ENCODE measurements at regions not wholly inside any gene's neighbourhood (a gene's known extent, or its start where the extent isn't known, plus 50 kb on each side); places are given as distances from the start of the nearest gene placed in this dataset.

DNA sequence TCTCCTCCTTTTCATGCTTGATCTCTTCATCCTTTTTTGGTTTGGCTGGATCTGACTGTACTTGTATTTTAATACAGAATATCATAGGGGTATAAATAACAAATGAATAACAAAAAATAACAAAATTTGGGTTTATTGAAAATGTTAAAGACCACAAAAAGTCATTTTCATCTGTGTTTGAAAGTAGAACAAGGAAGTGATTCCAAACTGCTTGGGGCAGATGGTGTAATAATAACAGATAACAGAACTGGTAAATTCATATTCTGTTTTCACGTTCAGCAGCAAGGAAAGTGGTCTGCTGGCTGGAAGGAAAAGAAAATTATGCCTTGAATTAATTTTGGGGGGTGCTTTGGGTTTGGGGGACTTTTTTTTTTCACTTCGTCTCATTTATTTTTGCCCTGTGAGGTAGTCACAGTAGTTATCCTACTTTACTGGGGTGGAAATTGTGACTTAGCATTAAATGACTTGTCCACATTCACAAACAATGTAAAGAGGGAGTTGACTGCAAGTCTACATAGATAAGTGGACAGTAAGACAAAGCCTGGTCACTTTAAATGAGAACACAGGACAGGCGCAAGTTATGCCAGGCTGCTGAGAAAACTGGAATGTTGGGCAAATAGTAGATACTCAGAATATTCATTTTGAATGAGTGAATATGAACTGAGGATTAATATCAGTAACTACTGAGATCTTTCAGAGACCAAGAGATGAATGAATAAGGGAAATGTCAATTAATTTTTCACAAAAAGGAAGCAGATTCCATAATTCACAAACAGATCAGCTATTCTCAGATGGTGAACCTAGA is 193.9 kb upstream of the CITED2 start:
- no peak for DNase-seq (ENCODE audit: low read depth)

GRCh38 chr6:139567095-139567494 is 192.6 kb upstream of the CITED2 start:
- DNase-seq (ENCODE audit: low read depth): no peak

DNA sequence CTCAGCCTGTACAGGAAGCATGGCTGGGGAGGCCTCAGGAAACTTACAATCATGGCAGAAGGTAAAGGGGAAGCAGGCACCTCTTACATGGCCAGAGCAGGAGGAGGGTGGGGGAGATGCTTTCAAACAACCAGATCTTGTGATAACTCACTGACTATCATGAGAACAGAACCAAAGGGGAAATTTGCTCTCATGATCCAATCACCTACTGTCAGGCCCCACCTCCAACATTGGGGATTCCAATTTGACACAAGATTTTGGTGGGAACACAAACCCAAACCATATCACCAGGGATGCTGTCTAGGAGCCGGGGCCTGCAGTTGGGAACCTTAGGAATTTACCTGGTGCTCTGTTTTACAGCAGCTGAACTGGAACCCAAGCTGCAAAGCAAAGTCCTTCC is 191.1 kb upstream of the CITED2 start:
- DNase-seq (ENCODE audit: low read depth): no peak

DNA sequence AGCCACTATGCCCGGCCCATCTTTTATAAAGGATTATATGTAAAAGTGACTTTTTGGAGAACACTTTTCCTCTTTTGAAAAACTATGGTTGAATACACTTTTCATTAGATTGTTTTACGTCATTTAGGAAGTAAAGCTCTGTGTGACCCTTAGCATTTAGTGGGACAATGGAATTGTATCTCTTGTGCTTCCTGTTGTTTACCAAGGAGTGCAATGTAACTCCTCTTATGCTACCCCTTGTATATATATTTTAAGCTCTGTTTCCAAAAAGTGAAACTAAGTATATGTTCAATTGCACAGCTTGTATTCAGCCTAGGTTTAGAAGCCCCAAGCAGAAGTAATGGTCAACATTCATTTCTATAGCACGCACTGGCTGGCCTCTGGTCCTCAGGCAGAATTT is 183.1 kb upstream of the CITED2 start:
- no peak for DNase-seq (ENCODE audit: low read depth)

GRCh38 chr6:139556532-139556931 is 182.1 kb upstream of the CITED2 start:
- DNase-seq (ENCODE audit: low read depth): no peak

GRCh38 chr6:139553916-139554315 is 179.5 kb upstream of the CITED2 start:
- DNase-seq (ENCODE audit: low read depth): no peak

DNA sequence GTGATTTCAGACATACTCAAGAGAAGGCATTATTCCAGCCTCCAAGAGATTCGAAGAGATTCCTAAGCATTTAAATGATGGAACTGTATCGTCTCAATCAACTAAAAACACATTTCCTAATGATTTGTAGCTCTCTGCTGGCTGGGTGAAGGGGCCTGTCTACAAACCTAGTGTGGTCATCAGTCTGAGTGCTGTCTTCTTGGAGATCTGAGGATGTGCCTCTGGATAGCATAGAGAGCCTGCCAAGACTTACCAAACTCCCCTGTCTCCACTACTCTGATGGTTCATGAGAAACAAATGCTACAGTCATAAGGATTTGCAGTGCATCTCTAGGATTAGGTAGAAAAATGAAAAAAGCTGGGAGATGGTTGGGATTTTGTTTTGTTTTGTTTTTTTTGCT is 176.9 kb upstream of the CITED2 start:
- DNase-seq (ENCODE audit: low read depth): no peak

- no peak for DNase-seq (ENCODE audit: low read depth)
These were observed 175.9 kb upstream of the CITED2 start for GRCh38 chr6:139550361-139550760.

GRCh38 chr6:139549561-139550070 is 175.2 kb upstream of the CITED2 start:
- no peak for DNase-seq (ENCODE audit: low read depth)

- DNase-seq (ENCODE audit: low read depth): no peak
These were observed 173.4 kb upstream of the CITED2 start for GRCh38 chr6:139547804-139548203.

- DNase-seq (ENCODE audit: low read depth): no peak
These were observed 172.8 kb upstream of the CITED2 start for GRCh38 chr6:139547122-139547776.

GRCh38 chr6:139546106-139546472 is 171.6 kb upstream of the CITED2 start:
- DNase-seq (ENCODE audit: low read depth): no peak

GRCh38 chr6:139545206-139546105 is 171.0 kb upstream of the CITED2 start:
- DNase-seq (ENCODE audit: low read depth): no peak

GRCh38 chr6:139544701-139545057 is 170.2 kb upstream of the CITED2 start:
- DNase-seq (ENCODE audit: low read depth): no peak

DNA sequence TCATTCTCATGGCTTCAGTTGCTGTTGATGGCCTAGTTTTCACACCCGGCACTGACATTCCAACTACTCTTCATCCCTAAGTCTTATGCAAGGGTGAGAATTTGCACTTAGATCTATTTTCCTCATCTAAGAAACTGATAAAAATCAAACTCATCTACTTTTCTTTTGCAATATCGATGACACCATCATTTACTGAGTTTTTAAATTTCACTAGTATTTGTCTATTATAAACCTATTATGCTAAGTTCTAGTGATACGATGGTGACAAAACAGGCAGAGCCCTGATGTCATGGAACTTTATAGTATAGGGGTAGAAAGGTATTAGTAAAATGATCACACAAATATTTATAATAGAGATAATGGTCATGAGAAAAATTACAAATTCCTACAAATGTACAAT is 167.9 kb upstream of the CITED2 start:
- no peak for DNase-seq (ENCODE audit: low read depth)

DNA sequence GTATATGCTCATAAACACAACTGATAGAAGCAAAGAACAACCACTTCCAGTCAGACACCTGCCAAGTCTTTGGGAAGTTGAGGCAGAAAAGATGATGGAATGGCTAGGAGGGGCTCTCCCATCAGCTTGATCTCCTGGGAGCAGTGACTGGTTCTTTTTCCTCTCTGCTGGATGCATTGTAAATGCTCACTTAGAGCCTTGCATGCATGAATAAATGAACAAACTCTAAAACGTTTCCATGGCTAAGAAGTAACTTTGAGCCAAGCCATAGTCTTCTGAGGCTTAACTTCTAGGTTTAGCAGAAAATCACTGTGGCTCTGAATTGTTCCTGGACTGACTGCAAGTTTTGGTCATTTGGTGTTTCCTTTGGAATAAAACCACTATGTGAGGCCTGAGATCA is 166.4 kb upstream of the CITED2 start:
- no peak for DNase-seq (ENCODE audit: low read depth)

GRCh38 chr6:139540276-139540675 is 165.8 kb upstream of the CITED2 start:
- peak; percentile 2 for DNase-seq (ENCODE audit: low read depth)

- no peak for DNase-seq (ENCODE audit: low read depth)
These were observed 165.4 kb upstream of the CITED2 start for GRCh38 chr6:139539852-139540251.

- DNase-seq (ENCODE audit: low read depth): no peak
These were observed 163.9 kb upstream of the CITED2 start for GRCh38 chr6:139538366-139538765.

GRCh38 chr6:139536751-139537617 is 162.5 kb upstream of the CITED2 start:
- DNase-seq (ENCODE audit: low read depth): no peak

DNA sequence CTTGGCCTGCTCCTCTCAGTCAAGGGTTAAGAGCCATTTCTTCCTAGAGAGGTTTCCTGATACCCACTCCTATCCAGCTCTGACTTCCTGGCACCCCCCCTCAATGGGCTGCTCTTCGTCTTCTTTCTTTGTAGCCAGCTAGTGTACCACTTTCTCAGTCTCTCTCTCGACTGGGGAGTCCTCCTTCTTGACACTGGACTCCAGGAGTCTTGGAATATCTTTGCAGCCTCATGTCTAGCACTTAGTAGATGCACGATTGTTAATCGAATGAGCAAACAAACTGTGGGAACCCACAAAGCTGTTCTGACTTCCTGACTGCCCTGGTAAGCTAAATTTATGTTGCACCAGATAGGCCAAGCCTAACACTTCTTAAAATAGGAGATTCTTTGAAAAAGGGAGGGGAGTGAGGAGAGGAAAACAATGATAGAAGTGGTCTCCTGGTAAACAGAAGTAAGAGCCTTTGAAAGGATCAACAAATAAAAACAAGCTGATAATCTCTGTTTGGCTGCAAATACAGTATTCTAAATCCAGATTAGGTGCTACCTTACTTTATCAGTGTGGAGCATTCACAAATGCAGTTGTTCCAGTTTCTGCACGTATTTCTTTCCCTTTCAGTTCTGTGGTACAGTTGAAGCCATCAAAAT is 160.1 kb upstream of the CITED2 start:
- DNase-seq (ENCODE audit: low read depth): no peak
